ENCODE measurements at regions not wholly inside any gene's neighbourhood (a gene's known extent, or its start where the extent isn't known, plus 50 kb on each side); places are given as distances from the start of the nearest gene placed in this dataset.

- TF ChIP-seq POLR2A (IDR thresholded peaks at IDR 0.05; ENCODE audit: low read depth, low read length) (no peak), POLR2AphosphoS5 (IDR thresholded peaks at IDR 0.05; ENCODE audit: low read depth, low read length) (no peak), SPI1 (IDR thresholded peaks at IDR 0.05; ENCODE audit: low read depth, low read length) (no peak), TAF1 (IDR thresholded peaks at IDR 0.05; ENCODE audit: low read depth, low read length) (no peak), PAX5 (IDR thresholded peaks at IDR 0.05; ENCODE audit: insufficient read depth, low read length, severe bottlenecking) (no peak)
Measured at GRCh38 chr12:62207248-62207647, 53.0 kb upstream of the USP15 start.
